Hepatocyte (in vitro differentiated cells): ENCODE measurements at regions not wholly inside any gene's neighbourhood (a gene's known extent, or its start where the extent isn't known, plus 50 kb on each side); places are given as distances from the start of the nearest gene placed in this dataset.

Source experiments
- DNase-seq: peaks from one replicate; pipeline ENCODE4 v3.0.0-alpha.2; 2016; ENCODE audit warnings: low spot score
- H2AFZ ChIP-seq: fragments of 200-600 bp; sonication (generic); 2 replicates; pipeline ENCODE4 v1.6.0; 2016; ENCODE audit warnings: antibody characterized with exemption, mild to moderate bottlenecking
- H3K27ac ChIP-seq: fragments of 200-600 bp; sonication (generic); 2 replicates; pipeline ENCODE4 v1.5.1; 2016; ENCODE audit warnings: mild to moderate bottlenecking
- H3K27me3 ChIP-seq: fragments of 200-600 bp; sonication (generic); 2 replicates; pipeline ENCODE4 v1.6.1; 2016
- H3K36me3 ChIP-seq: fragments of 200-600 bp; sonication (generic); replicated peaks from 2 replicates; pipeline ENCODE4 v1.5.1; 2016; ENCODE audit warnings: low read depth; ENCODE audit not compliant: insufficient read depth
- H3K4me1 ChIP-seq: fragments of 200-600 bp; sonication (generic); 2 replicates; pipeline ENCODE4 v1.5.1; 2016; ENCODE audit warnings: mild to moderate bottlenecking, moderate library complexity; ENCODE audit not compliant: insufficient read depth
- H3K4me2 ChIP-seq: fragments of 200-600 bp; sonication (generic); 2 replicates; pipeline ENCODE4 v1.6.0; 2016
- H3K4me3 ChIP-seq: fragments of 200-600 bp; sonication (generic); 2 replicates; pipeline ENCODE4 v1.5.1; 2016; ENCODE audit warnings: mild to moderate bottlenecking
- H3K79me2 ChIP-seq: fragments of 200-600 bp; sonication (generic); 2 replicates; pipeline ENCODE4 v1.6.0; 2017; ENCODE audit warnings: mild to moderate bottlenecking
- H3K9me2 ChIP-seq: fragments of 200-600 bp; sonication (generic); replicated peaks from 2 replicates; pipeline ENCODE4 v1.6.0; 2017; ENCODE audit warnings: mild to moderate bottlenecking; ENCODE audit not compliant: insufficient read depth
- H3K9me3 ChIP-seq: fragments of 200-600 bp; sonication (generic); 2 replicates; pipeline ENCODE4 v1.5.1; 2016; ENCODE audit warnings: low read depth, mild to moderate bottlenecking
- H4K20me1 ChIP-seq: fragments of 200-600 bp; sonication (generic); 2 replicates; pipeline ENCODE4 v1.6.0; 2016; ENCODE audit warnings: mild to moderate bottlenecking; ENCODE audit not compliant: insufficient read depth, poor library complexity, severe bottlenecking
- CTCF ChIP-seq: fragments of 200-600 bp; sonication (generic); IDR thresholded peaks from 2 replicates; pipeline ENCODE4 v1.5.1; 2016; ENCODE audit warnings: antibody characterized with exemption, mild to moderate bottlenecking; ENCODE audit not compliant: poor library complexity
- EZH2 ChIP-seq: fragments of 200-600 bp; sonication (generic); IDR thresholded peaks from 2 replicates; pipeline ENCODE4 v1.6.1; 2016; ENCODE audit warnings: antibody characterized with exemption, mild to moderate bottlenecking, borderline replicate concordance
- EZH2phosphoT487 ChIP-seq: fragments of 200-600 bp; sonication (generic); IDR thresholded peaks from one replicate; pipeline ENCODE4 v1.6.1; 2018; ENCODE audit warnings: antibody characterized with exemption, mild to moderate bottlenecking, low read depth, moderate library complexity; ENCODE audit not compliant: unreplicated experiment, severe bottlenecking
- WGBS: methylation state at CpG from one replicate; pipeline ENCODE4 v1.1.6; 2016; ENCODE audit warnings: low lambda C conversion rate; ENCODE audit errors: missing lambda C conversion rate; 5-methylcytosine and 5-hydroxymethylcytosine counted together

- DNase-seq: no peak
- H2AFZ ChIP-seq: no peak overlapping the region
- H3K4me1 ChIP-seq: no peaks in the 10 kb centered on the region
- H3K27ac ChIP-seq: no peak overlapping the region
- no peaks in the 10 kb centered on the region for H3K79me2 ChIP-seq
- no peaks in the 10 kb centered on the region for H3K9me3 ChIP-seq
- H3K4me3 ChIP-seq: no peak overlapping the region
- no peaks in the 10 kb centered on the region for H4K20me1 ChIP-seq
- no peaks in the 10 kb centered on the region for H3K36me3 ChIP-seq
- 87% methylated on average over 3 of the region's 3 CpGs for WGBS
- TF ChIP-seq CTCF (no peak), EZH2 (no peak), EZH2phosphoT487 (no peak)
- H3K4me2 ChIP-seq: no peak overlapping the region
- no peaks in the 10 kb centered on the region for H3K27me3 ChIP-seq
- H3K9me2 ChIP-seq: no peaks in the 10 kb centered on the region
Observed at GRCh38 chr7:52450816-52451215, 584.6 kb upstream of the POM121L12 start.

- Histone ChIP-seq H3K4me2 (no peak overlapping the region), H3K4me3 (no peak overlapping the region), H3K27ac (no peak overlapping the region), H3K9me2 (no peaks in the 10 kb centered on the region), H3K4me1 (no peaks in the 10 kb centered on the region), H3K36me3 (no peaks in the 10 kb centered on the region), H3K79me2 (no peaks in the 10 kb centered on the region), H4K20me1 (no peaks in the 10 kb centered on the region), H2AFZ (no peak overlapping the region), H3K27me3 (no peaks in the 10 kb centered on the region), H3K9me3 (no peaks in the 10 kb centered on the region)
- TF ChIP-seq CTCF (no peak), EZH2 (no peak), EZH2phosphoT487 (no peak)
- no peak for DNase-seq
- WGBS: 67% methylated on average over 3 of the region's 3 CpGs
Observed at GRCh38 chr7:52447581-52448180, 587.8 kb upstream of the POM121L12 start.

- Histone ChIP-seq H3K36me3 (no peaks in the 10 kb centered on the region), H3K27ac (no peak overlapping the region), H3K4me1 (no peaks in the 10 kb centered on the region), H3K9me3 (no peaks in the 10 kb centered on the region), H3K9me2 (no peaks in the 10 kb centered on the region), H3K79me2 (no peaks in the 10 kb centered on the region), H4K20me1 (no peaks in the 10 kb centered on the region), H3K4me2 (no peak overlapping the region), H3K4me3 (no peak overlapping the region), H2AFZ (no peak overlapping the region), H3K27me3 (no peaks in the 10 kb centered on the region)
- WGBS: 97% methylated on average over 4 of the region's 4 CpGs
- no peak for DNase-seq
- TF ChIP-seq CTCF (no peak), EZH2 (no peak), EZH2phosphoT487 (no peak)
Observed at GRCh38 chr7:52436278-52436677, 599.2 kb upstream of the POM121L12 start.
